ENCODE measurements at regions not wholly inside any gene's neighbourhood (a gene's known extent, or its start where the extent isn't known, plus 50 kb on each side); places are given as distances from the start of the nearest gene placed in this dataset.

DNA sequence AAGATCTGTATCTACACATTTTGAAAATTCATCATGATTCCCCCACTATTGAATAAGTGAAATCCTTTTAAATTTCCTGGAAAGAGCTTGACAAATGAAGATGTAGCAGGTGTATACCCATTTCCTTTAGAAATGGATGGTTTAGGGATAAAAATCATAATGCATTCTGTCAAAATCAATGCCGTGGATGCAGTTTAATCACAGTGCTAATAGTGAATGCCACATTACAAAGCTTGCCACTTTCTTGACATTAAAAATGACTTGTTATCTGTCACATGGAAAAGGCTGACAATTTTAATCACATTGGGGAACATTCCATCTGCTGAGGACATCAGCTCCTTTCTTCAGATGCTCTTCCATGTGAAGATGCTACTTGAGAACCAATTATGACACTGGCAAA lies 229.6 kb downstream of the GPAM start:
- TF ChIP-seq, protein P1, sequence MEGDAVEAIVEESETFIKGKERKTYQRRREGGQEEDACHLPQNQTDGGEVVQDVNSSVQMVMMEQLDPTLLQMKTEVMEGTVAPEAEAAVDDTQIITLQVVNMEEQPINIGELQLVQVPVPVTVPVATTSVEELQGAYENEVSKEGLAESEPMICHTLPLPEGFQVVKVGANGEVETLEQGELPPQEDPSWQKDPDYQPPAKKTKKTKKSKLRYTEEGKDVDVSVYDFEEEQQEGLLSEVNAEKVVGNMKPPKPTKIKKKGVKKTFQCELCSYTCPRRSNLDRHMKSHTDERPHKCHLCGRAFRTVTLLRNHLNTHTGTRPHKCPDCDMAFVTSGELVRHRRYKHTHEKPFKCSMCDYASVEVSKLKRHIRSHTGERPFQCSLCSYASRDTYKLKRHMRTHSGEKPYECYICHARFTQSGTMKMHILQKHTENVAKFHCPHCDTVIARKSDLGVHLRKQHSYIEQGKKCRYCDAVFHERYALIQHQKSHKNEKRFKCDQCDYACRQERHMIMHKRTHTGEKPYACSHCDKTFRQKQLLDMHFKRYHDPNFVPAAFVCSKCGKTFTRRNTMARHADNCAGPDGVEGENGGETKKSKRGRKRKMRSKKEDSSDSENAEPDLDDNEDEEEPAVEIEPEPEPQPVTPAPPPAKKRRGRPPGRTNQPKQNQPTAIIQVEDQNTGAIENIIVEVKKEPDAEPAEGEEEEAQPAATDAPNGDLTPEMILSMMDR (IDR thresholded peaks at IDR 0.05): no peak
- no peak for TF ChIP-seq POLR2A (IDR thresholded peaks at IDR 0.05)
- TF ChIP-seq EP300 (IDR thresholded peaks at IDR 0.05): no peak
- no peak for TF ChIP-seq POLR2AphosphoS5 (IDR thresholded peaks at IDR 0.05)

Measured in sigmoid colon (tissue), 4 donors.